Superior temporal gyrus (tissue), 1 donor: ENCODE measurements at regions not wholly inside any gene's neighbourhood (a gene's known extent, or its start where the extent isn't known, plus 50 kb on each side); places are given as distances from the start of the nearest gene placed in this dataset.
"Not testable (repeated sequence)": the region's sequence is repeated elsewhere in the genome, so short reads cannot be mapped to it uniquely, and the experiment has no call there.

ENCODE experiments used
- DNase-seq: peaks from one replicate; pipeline ENCODE4 v3.0.0-alpha.2; 2016; ENCODE audit errors: extremely low spot score

DNA sequence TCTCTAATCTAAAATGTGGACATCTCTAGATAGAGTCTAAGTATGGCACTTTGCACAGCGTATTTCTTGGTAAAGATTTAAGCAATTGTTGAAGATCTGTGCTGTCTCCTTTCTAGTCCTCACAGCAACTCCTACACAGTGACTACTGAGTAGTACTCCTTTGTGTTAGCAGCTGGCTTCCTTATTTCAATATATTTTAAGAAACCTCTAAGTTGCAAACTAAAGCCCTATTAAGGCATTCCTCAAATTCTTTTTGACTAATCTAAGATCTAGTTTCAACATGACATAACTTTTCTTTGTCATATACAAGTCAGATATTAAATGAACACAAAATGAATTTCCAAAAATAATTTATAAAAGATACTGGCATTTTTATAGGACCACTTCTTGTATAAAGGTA, 121.8 kb upstream of the DNAJC10 start:
- DNase-seq = peak; percentile 66

GRCh38 chr2:182595650-182596049, 120.4 kb upstream of the DNAJC10 start:
- no peak for DNase-seq

- no peak for DNase-seq
Measured at GRCh38 chr2:182597570-182598295, 118.3 kb upstream of the DNAJC10 start.

DNA sequence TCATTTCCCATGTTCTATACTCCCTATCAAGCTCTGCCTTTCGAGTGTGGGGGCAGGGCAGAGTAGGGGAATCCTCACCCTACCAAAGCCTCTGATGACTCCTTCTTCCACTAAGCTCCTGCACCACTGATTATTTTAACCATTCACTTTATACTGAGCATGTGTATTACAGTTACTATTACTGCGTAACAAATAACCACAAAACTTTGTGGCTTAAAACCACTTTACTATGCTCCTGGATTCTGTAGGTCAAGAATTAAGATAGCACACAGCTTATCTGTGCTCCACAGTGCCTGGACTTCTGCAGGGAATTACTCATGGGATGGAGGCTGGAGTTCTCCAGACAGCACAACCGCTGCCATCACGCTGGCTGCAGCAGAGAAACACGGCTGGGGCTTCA, 117.4 kb upstream of the DNAJC10 start:
- DNase-seq = no peak

DNA sequence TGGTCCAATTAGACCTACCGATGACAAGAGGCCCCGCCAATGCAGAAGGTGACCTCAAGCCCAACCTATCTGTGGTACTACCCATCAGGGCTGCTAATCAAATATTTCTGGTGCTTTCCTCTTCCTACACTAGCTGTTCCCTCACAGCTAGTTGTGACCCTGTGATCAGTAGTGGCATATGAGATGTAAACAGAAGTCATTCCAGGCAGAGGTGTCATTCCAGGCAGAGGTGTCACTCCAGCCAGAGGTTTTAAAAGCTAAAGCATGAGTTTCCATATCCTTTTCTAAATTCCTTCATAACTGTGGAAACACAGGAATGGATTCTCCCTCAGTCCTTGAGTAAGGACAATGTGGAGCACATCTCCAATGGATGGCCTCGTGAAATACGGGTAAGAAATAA, 110.9 kb upstream of the DNAJC10 start:
- no peak for DNase-seq

- no peak for DNase-seq
Measured at GRCh38 chr2:182606728-182607681, 109.1 kb upstream of the DNAJC10 start.

DNA sequence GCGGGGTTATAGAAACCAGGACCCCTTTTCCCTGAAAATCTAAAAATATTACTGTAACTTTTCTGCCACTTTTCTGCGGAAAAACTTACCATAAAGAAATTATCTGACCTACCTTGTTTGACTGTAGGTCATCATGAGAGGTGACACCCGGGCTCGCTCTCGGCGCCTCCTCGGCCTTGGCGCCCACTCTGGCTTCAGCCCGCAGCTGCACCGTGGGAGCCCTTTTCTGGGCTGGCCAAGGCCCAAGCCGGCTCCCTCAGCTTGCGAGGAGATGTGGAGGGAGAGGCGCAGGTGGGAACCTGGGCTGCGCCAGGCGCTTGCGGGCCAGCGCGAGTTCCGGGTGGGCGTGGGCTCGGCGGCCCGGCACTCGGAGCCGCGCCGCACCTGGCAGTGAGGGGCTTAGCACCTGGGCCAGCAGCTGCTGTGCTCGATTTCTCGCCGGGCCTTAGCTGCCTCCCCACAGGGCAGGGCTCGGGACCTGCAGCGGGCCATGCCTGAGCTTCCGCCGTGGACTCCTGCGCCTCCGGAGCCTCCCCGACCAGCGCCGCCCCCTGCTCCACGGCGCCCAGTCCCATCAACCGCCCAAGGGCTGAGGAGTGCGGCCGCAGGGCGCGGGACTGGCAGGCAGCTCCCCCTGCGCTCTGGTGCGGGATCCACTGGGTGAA, 107.7 kb upstream of the DNAJC10 start:
- no peak for DNase-seq

DNA sequence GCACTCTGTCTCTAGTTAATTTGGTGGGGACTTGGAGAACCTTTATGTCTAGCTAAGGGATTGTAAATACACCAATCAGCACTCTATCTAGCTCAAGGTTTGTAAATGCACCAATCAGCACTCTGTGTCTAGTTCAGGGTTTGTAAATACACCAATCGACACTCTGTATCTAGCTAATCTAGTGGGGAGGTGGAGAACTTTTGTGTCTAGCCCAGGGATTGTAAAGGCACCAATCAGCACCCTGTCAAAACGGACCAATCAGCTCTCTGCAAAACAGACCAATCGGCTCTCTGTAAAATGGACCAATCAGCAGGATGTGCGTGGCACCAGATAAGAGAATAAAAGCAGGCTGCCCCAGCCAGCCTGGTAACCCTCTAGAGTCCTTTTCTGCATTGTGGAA, 107.1 kb upstream of the DNAJC10 start:
- DNase-seq = not testable (repeated sequence)

- DNase-seq = no peak
Measured at GRCh38 chr2:182610231-182610630, 105.8 kb upstream of the DNAJC10 start.

DNA sequence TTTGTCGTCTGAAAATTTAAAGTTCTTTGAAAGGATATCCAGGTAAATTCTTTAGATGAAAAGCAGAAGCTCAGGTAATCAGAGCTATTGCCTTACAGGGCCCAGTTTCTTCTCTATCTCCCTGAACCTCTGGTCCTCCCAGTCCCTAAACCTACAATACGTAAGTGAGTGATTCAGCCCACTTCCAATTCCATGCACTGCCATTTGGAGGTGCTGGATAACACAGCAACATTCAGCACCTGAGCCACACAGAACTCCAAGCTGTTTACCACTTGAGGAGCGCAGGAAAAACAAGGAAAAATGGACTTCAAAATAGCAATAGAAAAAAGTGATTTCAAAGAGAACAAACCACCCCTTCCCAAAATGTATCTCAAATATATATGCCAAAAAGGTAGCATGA, 105.0 kb upstream of the DNAJC10 start:
- DNase-seq = no peak

DNA sequence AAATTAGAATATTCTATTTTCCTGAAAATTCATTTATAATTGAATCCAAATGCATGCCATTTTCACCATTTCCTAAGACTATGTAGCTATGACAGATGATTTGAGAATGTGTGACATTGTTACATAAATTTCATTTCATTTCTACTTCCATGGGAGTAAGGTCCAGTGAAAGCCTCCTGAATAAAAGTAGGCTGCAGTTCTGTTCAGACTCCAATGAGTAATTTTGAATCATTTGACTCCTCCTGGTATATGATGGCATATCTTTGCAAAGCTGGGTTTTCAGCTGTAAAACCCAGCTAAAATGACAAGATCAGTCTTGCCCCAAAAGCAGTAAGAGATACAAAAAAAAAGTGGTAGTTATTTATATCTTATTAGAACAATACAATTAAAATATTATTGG, 101.0 kb upstream of the DNAJC10 start:
- DNase-seq = no peak

- no peak for DNase-seq
Measured at GRCh38 chr2:182616471-182617393, 99.3 kb upstream of the DNAJC10 start.

GRCh38 chr2:182618672-182619079, 97.4 kb upstream of the DNAJC10 start:
- peak; percentile 47 for DNase-seq

- no peak for DNase-seq
Measured at GRCh38 chr2:182619276-182619675, 96.8 kb upstream of the DNAJC10 start.

GRCh38 chr2:182621191-182621590, 94.9 kb upstream of the DNAJC10 start:
- DNase-seq = no peak

- no peak for DNase-seq
Measured at GRCh38 chr2:182621810-182622209, 94.2 kb upstream of the DNAJC10 start.

DNA sequence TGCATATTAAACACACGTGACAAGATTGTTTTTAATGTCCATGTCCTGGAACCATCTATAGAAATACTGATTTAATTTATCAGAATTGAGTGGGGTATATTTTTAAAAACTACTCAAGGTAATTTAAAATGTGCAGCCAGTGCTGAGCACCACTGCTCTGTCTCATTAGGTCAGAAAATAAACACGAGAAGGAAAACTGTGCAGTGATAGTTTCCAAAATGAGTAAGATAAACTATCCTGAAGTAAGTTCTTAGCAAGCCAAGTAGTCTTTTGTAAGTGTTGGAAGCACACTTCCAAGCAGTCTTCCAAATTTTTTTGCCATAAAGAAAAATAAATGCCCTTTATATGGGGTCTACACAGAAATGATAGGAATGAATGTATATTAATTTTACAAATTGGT, 93.8 kb upstream of the DNAJC10 start:
- DNase-seq = no peak

- DNase-seq = no peak
Measured at GRCh38 chr2:182625814-182626213, 90.2 kb upstream of the DNAJC10 start.

DNA sequence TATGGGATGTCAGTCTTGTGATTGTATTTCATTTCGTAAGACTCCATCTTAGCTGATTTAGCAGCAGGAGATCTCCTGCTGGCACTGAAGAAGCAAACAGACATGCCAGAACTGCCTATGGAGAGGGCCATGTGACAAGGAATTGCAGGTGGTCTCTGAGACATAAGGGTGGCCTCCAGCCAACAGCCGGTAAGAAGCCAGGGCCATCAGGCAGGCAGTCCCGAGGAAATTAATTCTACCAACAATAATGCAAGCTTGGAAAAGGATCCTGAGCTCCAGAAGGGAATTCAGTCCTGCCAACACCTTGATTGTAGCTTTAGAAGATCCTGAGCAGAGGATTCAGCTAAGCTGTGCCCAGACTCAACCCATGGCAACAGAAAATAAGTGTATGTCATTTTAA, 87.1 kb upstream of the DNAJC10 start:
- DNase-seq = no peak

GRCh38 chr2:182630207-182630606, 85.8 kb upstream of the DNAJC10 start:
- DNase-seq = no peak

- DNase-seq = no peak
Measured at GRCh38 chr2:182631299-182631698, 84.8 kb upstream of the DNAJC10 start.
